8988T (cell line): ENCODE measurements at regions not wholly inside any gene's neighbourhood (a gene's known extent, or its start where the extent isn't known, plus 50 kb on each side); places are given as distances from the start of the nearest gene placed in this dataset.
"Not testable (repeated sequence)": the region's sequence is repeated elsewhere in the genome, so short reads cannot be mapped to it uniquely, and the experiment has no call there.

Experiments used
- DNase-seq: peaks from one replicate; pipeline ENCODE4 v3.0.0; 2011

- no peak for DNase-seq
Measured at GRCh38 chr14:35987731-35988130, 161.6 kb downstream of the BRMS1L start.

DNA sequence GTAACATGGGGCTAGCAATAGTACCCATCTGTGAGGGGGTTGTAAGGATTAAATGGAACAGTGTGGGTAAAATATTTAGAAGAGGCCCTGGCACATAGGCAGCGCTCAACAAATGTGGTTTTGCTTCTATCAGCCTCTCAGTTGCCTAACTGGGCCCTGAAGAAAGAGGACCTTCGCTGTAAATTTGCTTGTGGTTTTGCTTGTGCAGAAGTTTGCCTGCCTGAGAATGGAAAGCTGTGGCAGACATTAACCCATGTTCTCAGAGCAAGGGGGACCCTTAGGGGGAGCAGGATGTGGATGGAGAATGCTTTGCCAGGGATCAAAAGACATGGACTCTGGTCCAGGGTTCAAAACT is 160.1 kb downstream of the BRMS1L start:
- no peak for DNase-seq

DNA sequence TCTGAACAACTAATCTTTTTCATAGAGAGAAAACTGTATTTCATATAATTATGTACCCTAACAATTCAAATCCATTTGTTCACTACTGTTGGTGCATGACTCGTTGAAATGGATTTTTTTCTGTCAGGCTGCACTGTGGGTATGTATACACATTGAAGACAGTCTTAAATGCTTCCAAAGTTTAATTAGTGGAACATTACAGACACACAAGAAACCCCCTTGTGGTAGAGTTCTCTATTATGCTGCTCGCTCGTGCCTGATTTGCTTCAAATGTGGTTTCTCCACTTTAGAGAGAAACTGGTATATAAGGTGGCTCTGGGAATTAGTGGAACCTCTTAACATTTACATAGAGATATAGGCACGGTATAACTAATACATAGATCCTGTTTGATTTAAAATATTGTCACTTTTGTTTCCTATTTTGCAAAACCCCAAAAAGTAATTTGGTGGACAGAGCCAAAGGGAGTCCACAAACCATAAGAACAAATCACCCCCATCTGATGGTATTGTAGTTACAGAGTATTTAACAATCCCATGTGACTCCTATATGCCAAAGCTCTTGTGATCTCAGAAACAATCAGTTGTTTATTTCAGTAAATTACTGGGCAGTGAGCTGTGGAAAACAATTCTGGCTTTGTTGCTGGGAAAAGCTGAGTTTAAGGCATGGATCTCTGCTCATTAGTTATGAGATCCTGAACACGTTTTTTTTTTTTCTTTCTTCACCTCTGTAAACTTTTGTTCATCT is 159.5 kb downstream of the BRMS1L start:
- DNase-seq, result no peak

- no peak for DNase-seq
Measured at GRCh38 chr14:35979531-35979930, 153.4 kb downstream of the BRMS1L start.

- DNase-seq, result no peak
Measured at GRCh38 chr14:35978561-35978960, 152.4 kb downstream of the BRMS1L start.

DNA sequence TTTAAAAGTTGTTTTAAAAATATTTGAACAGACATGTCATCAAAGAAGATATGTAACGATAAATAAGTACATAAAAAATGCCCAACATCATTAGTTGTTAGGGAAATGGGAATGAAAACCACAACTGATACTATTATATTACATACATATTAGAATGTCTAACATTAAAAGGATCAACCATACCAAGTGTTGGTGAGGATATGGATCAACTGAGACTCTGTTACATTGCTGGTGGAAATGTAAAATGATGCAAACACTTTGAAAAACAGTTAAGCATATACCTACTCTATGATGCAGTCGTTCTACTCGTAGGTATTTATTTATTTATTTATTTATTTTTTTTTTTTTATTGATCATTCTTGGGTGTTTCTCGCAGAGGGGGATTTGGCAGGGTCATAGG is 149.7 kb downstream of the BRMS1L start:
- no peak for DNase-seq

GRCh38 chr14:35973770-35974169 is 147.6 kb downstream of the BRMS1L start:
- no peak for DNase-seq

DNA sequence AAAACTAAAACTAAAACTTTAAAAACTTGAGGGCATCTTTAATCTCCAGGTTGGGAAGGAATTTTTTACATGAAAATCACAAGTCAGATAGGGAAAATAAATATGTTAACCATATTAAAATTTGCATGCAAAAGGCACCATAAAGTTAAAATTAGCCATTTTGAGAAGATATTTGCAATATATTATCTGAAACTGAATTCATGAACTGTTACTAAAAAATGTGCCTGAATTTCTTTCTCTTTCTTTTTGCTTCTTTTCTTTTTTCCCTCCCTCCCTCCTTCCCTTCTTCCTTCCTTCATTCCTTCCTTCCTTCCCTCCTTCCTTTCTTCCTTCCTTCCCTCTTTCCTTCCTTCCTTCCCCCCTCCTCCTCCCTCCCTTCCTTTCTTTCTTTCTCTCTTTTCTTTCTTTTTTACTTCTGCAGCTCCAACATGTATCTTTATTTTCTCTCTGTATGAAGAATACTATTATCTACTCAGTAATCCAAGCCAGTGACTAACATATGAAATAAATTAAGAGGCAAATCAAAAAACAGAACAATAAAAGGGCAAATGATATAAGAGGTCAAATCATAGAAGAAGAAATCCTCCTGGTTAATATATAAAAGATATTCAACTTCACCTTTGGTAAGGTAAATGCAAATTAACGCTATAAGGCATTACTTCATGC is 146.0 kb downstream of the BRMS1L start:
- no peak for DNase-seq

- no peak for DNase-seq
Measured at GRCh38 chr14:35969310-35969709, 143.2 kb downstream of the BRMS1L start.

DNA sequence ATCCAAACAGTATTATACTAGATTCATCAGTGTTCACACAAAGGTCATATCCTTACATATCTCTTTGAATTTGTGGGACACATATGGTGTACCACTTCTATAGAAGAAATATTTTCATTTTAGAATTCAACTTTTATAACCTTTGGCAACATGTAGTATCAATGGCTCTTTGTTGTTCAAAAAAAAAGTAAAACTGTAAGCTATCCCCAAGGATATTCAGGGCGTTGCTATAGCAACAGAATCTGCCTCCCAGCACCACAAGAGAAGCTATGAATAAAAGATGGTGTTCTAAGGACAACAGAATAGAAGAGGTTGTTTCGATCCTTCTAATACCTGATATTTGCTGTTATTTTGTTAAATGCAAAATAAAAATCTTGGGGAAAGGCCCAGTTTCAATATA is 139.3 kb downstream of the BRMS1L start:
- no peak for DNase-seq

DNA sequence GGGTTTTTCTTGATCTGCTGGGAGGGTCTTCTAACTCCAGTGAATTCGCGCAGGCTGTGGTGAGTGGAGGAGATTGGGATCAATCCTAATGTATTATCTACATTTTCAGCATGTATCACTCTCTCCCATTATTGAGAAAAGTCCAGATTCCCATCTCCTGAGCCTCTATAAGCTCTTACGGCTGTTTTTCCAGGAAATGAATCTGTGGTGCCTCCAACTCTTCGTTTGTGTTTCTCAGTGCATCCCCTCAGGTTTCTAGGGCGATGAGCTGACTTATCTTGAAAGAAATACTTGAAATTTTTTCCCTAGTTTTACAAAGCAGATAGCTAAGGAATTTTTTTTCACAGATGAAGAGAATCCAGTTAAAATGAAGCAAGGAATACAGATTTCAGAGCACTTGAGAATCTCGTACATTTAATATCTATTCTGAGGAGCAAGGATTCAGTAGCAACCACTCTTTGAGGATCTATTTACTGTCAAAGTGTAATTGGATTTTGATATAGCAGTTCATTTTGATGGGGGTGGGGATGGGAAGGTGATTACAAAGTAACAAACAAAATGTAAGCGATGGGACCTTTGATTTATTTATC is 138.7 kb downstream of the BRMS1L start:
- DNase-seq, result no peak

DNA sequence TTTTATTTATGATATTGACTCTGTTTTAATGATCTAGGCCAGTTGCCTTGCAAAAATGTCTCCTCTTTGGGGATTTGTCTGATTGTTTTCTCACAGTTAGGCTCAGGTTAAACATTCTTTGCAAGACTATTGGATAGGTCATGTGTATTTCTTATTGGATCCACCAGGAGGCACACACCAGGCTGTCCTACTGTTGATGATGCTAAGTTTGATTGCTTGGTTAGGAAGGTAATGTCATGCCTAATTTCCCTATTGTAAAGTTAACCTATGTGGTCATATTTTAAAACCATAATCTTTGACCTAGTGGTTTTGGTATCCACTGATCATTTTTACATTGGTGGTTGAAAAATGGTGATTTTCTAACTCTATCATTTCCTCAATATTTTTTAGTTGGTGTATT is 137.1 kb downstream of the BRMS1L start:
- no peak for DNase-seq

- no peak for DNase-seq
Measured at GRCh38 chr14:35961697-35962274, 135.6 kb downstream of the BRMS1L start.

DNA sequence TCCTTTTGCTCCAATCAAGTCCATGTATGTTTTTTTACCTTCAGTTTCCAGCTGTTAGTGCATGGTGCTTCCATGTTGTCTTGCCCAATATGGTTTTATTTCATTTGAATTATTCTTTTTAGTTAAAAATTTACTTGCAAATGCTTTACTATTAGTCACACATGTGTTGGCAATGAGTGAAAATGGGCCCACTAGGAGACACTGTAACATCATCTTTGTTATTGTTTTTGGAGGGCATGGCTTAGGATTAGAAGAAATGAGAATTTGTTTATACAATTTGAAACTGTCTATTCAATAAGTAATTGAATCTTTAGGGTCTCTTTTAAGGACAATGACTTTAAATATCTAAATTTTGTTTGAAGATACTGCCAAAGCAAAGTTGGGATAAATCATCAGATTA is 133.7 kb downstream of the BRMS1L start:
- DNase-seq, result no peak

DNA sequence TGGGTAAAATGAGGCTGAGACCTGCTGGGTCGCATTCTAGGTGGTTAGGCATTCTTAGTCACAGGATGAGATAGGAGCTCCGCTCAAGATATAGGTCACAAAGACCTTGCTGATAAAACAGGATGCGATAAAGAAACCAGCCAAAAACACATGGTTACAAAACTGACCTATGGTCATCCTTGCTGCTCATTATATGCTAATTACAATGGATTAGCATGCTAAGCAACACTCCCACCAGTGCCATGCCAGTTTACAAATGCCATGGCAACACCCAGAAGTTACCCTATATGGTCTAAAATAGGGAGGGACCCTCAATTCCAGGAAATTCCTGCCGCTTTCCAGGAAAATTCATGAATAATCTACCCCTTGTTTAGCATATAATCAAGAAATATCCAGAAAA is 132.4 kb downstream of the BRMS1L start:
- DNase-seq, result no peak

DNA sequence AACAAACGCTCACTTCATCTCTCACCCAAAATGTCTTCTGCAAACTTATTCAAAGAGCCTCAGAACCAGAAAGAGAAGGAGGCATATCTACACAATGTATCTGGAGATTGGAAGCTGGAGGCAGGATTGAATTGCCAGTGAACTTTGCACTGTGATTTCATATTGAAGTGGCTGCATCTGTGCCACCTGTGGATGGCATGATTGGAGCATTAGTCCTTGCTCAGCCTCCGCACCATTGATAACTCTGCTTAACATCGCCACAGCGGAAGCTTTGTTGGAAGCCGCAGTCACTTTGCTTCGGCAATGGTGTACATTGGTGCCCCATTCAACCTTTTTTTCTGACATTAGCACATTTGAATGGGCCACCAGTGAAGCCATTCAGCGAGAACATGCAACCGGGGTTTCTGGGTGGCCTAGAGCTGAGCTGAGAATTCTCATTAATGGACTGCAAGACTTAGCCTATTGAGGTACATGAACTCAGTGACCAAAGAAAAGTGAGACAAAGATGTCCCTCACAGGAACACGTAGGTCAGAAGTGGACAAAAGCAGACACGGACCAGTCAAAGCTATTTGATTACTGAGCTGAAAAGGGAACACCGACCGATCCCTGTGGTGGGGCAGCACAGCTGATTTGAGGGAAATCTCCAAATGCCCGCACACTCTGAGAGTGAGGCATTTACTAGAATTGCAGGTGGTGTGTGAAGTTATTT is 130.4 kb downstream of the BRMS1L start:
- no peak for DNase-seq

GRCh38 chr14:35952584-35952983 is 126.4 kb downstream of the BRMS1L start:
- DNase-seq, result no peak

GRCh38 chr14:35949920-35950513 is 123.9 kb downstream of the BRMS1L start:
- DNase-seq, result no peak

DNA sequence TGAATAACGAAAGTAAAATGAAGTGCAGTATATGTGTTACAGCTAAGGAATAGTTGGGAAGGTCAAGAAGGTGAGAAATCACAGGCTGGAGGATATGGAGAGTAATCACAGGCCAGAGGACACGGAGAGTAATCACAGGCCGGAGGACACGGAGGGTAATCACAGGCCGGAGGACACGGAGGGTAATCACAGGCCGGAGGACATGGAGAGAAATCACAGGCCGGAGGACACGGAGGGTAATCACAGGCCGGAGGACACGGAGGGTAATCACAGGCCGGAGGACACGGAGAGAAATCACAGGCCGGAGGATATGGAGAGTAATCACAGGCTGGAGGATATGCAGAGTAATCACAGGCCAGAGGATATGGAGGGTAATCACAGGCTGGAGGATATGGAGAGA is 121.8 kb downstream of the BRMS1L start:
- DNase-seq, result not testable (repeated sequence)

DNA sequence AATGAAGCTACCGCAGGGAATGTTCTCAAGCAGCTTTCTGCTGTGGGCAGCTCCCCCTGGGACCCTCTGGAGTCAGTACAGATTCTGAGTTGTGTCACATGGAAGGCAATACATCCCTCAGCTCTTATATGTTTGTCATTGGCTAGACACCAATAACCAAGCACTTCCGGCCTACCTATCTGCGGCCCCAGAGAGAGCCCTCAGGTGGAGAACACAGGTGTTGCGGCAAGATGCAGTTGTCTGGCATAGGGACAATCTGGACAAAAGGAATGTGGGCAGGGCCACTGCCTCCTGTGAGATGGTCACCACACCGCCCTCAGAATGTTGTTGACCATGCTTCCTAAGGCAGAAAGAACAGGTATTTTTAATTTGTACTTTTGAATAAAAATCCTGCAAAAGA is 118.7 kb downstream of the BRMS1L start:
- DNase-seq, result peak; percentile 20

GRCh38 chr14:35940291-35940690 is 114.2 kb downstream of the BRMS1L start:
- no peak for DNase-seq

- DNase-seq, result no peak
Measured at GRCh38 chr14:35938770-35939169, 112.6 kb downstream of the BRMS1L start.

DNA sequence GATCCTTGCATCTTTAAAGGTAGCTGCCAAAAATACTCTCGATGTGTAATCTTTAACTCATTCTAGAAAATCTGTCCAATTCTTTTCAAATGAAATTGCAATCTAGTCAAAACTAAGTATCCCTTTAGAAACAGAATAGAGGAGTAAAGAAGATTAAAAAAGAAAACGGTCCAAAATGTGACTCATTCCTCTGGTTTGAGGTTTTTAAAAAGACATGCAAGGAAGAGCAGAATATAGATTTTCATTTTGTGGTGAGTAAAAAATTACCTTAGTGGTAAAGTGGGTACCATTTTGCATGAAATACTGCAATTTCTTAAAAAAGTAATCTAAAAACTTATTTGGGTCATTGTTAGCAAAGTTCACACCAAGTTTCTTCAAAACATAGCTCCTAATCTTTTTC is 108.4 kb downstream of the BRMS1L start:
- DNase-seq, result no peak
